WI38 (cell line): ENCODE measurements at regions not wholly inside any gene's neighbourhood (a gene's known extent, or its start where the extent isn't known, plus 50 kb on each side); places are given as distances from the start of the nearest gene placed in this dataset.

ENCODE experiments used
- H3K4me3 ChIP-seq: 2 replicates; pipeline ENCODE4 v1.5.1; 2011; ENCODE audit warnings: low read depth, mild to moderate bottlenecking, control low read depth, low read length
- CTCF ChIP-seq: IDR thresholded peaks from 2 replicates; pipeline ENCODE4 v1.5.1; 2012; ENCODE audit warnings: low read depth, mild to moderate bottlenecking, control low read depth, low read length

GRCh38 chr4:175536852-175537453 lies 275.1 kb downstream of the GPM6A start:
- no peak for TF ChIP-seq CTCF
- no peak overlapping the region for H3K4me3 ChIP-seq

GRCh38 chr4:175539498-175539897 lies 272.6 kb downstream of the GPM6A start:
- TF ChIP-seq CTCF, result no peak
- H3K4me3 ChIP-seq, result no peak overlapping the region

DNA sequence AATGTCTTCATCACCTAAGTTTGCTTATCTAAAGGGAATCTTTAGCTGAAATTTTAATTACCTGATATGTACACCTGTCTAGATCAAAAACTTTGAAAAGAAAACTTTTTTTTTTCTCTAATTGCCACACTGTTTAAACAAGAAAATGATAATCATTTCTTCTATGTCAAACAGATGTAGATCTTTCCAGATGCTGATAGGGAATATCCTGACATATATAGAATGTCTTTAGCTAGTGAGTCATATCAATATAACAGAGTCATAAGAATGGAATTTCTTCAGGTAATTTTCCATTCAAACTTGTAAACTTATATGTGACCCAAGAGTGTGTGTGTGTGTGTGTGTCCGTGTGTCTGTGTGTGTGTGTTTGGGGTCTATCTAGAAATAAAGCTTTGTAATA lies 271.9 kb downstream of the GPM6A start:
- H3K4me3 ChIP-seq, result no peak overlapping the region
- TF ChIP-seq CTCF, result no peak

GRCh38 chr4:175540732-175541131 lies 271.3 kb downstream of the GPM6A start:
- no peak overlapping the region for H3K4me3 ChIP-seq
- TF ChIP-seq CTCF, result no peak

DNA sequence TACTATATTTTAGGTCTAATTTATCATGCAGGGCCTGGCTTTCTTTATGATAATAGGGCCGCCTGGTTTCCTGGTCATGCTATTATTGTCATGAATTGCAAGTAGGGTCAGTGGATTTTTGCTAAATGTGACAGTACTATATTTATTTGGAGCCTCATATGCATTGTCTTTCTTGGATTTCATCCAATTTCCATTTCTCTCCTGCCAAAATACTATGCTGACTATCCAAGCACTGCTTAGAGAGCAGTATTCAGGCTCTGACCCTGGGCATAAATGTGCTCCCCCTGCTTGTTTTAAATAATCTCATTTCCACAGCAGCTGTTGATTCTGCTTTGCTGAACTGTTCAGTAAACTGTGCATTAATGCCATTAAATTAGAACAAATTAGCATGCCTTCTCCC lies 269.3 kb downstream of the GPM6A start:
- no peak for TF ChIP-seq CTCF
- no peak overlapping the region for H3K4me3 ChIP-seq

DNA sequence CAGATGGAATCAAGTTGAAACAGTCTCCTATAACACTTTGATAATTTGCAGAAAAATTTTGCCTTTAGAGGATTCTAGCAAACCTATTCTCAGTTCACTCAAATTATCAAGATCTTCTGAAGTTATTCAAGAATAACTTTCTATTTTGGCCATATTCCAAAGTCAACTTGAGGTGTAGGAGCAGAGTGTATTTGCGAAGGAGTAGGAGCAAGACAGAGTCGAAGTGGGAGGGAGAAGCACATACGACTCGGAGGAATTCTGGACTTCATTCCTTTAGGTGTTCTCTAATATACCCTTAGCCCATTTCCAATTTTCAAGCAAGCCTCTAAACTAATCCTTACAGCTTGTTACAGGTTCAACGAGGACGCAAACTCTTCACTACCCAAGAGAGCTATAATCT lies 252.9 kb downstream of the GPM6A start:
- TF ChIP-seq CTCF, result no peak
- no peak overlapping the region for H3K4me3 ChIP-seq

DNA sequence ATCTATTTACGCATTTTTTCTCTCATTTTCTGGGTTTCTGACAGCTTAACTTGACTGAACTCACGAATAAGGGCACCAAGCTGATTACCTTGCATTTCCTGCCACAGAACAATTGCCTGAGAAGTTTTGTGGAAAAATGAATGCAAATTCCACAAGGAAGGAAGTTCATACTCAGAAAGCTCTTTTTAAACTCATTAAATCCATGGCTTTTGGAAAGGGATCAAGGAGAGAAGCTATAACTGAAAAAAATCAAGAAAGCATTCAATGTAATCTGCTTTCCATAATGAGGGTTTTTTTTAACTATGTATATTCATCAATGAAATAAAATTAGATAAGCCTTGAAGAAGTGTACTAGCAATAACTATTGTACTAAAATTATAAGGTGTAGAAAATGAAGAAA lies 252.5 kb downstream of the GPM6A start:
- H3K4me3 ChIP-seq, result no peak overlapping the region
- no peak for TF ChIP-seq CTCF
